HG02973 (cell line): ENCODE measurements at regions not wholly inside any gene's neighbourhood (a gene's known extent, or its start where the extent isn't known, plus 50 kb on each side); places are given as distances from the start of the nearest gene placed in this dataset.

Experiments used
- ATAC-seq: cut with Tn5 transposase; IDR thresholded peaks from one replicate; pipeline ENCODE4 v1.9.1; 2021; ENCODE audit warnings: moderate library complexity; ENCODE audit not compliant: unreplicated experiment

GRCh38 chr7:137172105-137172590 is 171.4 kb downstream of the PTN start:
- no peak for ATAC-seq

GRCh38 chr7:137169282-137169698 is 174.2 kb downstream of the PTN start:
- no peak for ATAC-seq

- no peak for ATAC-seq
Measured at GRCh38 chr7:137167609-137168008, 175.9 kb downstream of the PTN start.

DNA sequence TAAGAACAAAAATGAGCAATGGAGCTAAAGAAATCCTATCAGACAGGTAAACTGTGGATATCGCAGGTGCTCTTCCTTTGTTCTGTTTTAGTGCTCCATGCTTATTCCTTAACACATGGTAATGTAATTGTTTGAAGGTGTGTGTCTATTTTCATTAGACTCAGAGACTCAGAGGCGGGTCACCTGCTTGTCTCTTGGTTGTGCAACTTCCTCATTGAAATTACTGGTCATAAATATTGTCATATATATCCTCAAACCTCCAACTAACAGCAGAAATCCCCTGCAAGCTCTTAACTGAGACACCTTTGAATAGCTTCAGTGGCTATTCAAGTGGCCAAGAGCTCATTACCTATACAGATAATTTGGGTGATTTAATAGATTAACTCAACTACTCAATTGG is 177.2 kb downstream of the PTN start:
- ATAC-seq: no peak

DNA sequence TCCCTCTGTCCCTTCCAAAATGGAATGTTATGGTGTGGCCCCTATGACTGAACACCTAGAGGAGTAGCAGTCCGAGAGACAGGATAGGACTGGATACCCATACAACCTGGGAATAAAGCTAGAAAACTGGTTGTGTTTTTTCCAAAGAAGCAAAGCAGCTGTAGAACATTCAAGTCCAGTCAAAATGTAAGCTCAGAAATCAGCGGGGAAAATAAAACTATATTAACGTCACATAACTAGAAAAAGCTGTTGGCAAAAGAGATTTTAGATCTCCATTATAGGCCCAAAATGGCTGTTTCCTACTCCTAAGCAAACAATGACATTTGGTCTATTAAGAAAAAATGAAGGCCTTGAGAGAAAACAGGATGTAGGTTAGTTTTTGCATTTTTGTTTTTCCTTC is 177.7 kb downstream of the PTN start:
- no peak for ATAC-seq

DNA sequence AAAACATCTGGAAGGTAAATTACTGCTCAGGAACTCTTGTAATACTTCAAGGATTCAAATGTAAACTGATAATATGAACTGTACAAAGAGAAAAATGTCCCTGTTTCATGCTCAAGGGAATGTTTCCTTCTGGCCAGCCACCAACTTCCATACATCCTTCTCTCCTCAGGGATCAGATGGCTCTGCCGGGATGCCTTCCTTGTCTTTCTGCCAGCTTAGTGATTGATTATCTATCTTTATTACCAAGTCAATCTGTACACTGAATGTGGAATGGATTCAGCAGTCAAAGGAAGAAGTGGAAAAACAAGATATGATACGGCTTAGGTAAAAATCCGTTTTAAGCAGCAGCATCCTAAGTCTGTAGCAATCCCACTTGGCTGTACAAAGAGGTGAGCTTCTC is 178.3 kb downstream of the PTN start:
- ATAC-seq: no peak

GRCh38 chr7:137164251-137164650 is 179.3 kb downstream of the PTN start:
- no peak for ATAC-seq

- ATAC-seq: no peak
Measured at GRCh38 chr7:137160236-137160635, 183.3 kb downstream of the PTN start.

DNA sequence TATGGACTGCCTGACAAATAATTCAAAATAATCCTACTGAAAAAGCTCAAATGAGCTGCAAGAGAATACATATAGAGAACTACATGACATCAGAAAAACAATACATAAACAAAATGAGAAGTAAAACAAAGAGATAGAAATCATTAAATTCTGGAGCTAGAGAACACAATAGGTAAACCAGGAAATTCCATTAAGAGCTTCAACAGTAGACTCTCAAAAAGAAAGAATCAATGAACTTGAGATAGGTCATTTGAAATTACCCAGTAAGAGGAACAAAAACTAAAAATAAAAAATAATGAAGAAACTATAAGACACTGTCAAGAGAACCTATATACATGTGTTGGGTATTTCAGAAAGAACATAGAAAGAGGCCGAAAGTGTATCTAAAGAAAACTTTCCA is 186.3 kb downstream of the PTN start:
- ATAC-seq: no peak

DNA sequence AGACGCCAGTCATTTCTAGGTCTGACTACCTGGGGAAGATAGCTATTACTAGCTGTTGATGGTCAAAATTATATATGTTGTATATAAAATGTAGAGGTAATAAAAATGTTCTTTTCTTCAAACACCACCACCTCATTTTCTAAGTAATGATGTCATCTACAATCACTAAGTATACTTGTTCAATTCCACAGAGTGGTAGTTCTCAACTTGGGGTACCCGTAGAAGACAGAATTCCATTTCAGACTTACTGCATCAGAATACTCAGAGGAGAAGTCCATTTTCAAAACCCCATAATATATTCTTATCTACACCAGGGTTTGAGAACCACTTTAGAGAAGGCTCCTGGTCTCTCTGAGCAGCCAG is 191.9 kb downstream of the PTN start:
- ATAC-seq: no peak

DNA sequence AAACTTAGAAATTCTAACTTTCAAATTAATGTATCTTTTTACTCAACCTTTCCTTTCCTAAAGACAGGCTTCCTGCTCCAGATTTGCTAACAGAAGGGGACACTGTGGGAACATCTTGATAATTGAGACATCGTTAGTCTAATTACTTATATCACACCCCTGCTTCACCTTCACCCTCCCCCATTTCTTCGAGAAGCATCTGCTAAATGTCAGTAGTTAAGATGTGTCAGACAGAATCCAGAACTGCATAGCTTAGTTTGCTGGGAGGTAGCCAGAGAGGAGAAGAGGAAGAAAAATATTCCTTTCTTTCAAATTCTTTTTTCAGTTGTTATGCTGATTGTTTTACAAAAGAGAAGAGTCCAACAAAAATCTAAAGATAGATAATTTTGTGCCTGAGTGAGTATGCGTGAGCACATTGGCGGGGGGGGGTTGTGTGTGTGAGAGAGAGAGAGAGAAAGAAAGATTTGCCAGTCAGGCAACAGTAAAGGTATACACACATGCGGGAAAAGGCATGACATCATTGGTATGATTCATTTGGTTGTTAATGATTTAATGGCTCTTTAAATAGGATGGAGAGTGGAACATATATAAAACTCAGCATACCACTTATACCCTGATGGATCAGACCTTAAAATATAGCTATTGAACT is 192.4 kb downstream of the PTN start:
- no peak for ATAC-seq

DNA sequence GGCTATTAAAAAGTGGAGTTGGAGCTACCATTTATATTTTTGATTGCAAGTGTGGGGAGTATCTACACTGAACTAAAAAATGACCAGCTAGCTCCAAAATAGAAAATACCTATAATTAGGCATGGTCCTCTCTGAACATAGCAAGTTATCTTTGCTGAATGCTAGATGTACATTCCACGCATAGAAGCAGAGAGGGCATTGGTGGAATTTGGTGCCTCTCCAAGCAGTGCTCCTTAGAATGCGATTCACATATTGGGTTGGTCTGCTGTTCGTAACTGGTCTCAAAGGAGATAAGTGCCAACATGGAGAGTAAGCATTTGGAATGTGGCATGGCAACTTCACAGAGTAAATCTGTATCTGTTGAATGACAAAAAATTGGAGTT is 196.2 kb downstream of the PTN start:
- no peak for ATAC-seq

GRCh38 chr7:137146552-137147337 is 196.8 kb downstream of the PTN start:
- ATAC-seq: no peak

- no peak for ATAC-seq
Measured at GRCh38 chr7:137146012-137146455, 197.5 kb downstream of the PTN start.

- no peak for ATAC-seq
Measured at GRCh38 chr7:137142376-137142775, 201.2 kb downstream of the PTN start.

DNA sequence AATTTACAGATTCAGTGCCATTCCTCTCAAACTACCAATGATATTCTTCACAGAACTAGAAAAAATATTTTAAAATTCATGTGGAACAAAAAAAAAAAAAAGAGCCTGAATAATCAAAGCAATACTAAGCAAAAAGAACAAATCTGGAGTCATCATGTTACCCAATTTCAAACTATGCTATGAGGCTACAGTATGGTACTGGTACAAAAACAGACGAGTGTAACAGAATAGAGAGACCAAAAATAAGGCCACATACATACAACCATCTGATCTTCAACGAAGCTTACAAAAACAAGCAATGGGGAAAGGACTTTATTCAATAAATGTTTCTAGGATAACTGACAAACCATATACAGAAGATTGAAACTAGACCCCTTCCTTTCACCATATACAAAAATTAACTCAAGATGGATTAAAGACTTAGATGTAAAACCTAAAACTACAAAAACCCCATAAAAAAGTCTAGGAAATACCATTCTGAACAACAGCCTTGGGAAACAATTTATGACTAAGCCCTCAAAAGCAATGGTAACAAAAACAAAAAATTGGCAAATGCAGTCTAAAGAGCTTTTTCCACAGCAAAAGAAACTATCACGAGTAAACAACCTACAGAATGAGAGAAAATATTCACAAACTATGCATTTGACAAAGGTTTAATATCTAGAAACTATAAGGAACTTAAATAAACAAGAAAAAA is 207.7 kb downstream of the PTN start:
- ATAC-seq: no peak

GRCh38 chr7:137130751-137131158 is 212.8 kb downstream of the PTN start:
- ATAC-seq: no peak

DNA sequence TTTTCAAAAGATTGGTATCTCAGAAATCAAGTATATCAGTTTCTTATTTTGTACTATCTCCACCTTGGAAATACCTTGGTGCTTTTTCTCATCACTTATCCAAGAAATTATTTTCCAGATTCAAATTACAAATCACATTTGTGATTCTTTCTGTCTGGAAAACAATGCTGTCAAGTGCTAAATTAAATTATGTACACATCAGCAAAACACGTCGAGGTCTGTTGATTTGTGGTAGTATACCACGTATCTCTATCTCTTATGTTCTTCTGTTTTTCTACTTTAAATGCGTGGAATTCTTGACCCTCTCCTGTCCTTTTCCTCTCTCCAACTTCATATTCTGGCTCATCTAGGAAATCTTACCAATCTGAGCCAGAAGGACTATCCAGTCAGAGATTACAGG is 214.5 kb downstream of the PTN start:
- ATAC-seq: no peak

DNA sequence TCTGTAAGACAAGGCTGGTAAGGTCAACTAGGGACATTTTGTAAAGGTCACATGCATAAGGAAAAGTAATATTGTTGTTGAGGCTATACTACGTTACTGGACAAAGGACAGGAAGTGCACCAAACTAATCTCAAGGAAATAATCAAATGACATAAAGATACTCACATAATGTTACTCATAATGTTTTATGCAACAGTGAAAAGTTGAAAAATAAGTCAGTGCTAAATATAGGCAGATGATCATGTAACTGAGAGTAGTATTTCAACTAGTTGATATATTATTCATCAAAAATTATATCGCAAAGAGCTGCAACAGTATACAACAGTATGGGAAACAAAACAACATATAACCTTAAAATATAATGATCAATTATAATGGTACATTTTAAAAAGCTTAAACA is 215.7 kb downstream of the PTN start:
- no peak for ATAC-seq

GRCh38 chr7:137127058-137127457 is 216.5 kb downstream of the PTN start:
- no peak for ATAC-seq

DNA sequence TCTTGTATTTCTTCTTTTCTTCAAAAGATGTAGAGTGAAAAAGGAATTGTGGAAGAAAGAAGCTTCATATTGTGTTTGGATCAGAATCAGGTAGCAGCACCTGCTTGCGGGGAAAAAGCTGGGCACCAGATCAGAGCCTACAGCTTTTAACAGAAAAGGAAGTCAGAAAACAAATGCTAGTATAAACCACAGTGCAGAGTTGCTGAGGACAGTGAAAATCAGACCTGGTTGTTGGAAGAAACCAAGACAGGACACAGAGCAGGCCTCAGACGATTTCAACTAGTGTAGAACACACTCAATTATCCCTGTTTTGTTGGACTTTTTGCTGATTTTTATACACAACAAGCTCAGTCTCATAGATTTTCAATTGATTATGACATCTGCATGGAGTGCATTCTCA is 221.4 kb downstream of the PTN start:
- no peak for ATAC-seq

GRCh38 chr7:137120690-137121089 is 222.8 kb downstream of the PTN start:
- ATAC-seq: peak; percentile 95
